HG03342 (cell line): ENCODE measurements at regions not wholly inside any gene's neighbourhood (a gene's known extent, or its start where the extent isn't known, plus 50 kb on each side); places are given as distances from the start of the nearest gene placed in this dataset.

ENCODE experiments used
- ATAC-seq: cut with Tn5 transposase; IDR thresholded peaks from one replicate; pipeline ENCODE4 v1.9.1; 2021; ENCODE audit warnings: mild to moderate bottlenecking, moderate library complexity; ENCODE audit not compliant: unreplicated experiment

DNA sequence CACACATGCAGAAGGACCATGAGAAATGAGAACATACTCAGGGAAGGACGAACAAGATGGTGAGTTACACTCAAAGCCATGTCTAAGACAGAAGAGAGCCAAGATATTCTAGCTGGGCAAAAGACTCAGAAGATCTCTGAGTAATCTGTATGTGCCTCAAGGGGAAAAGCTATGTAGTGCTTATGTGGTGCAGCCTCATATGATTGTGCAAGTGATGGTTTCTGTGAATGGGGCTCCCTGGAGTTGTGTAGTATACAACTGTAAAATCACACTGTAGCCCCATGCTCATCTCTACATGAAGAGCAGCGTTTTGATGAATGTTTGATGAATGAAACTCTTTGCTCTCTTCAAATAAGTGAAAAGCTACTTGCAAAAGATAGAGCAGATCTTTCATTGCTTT is 57.5 kb downstream of the OSR1 start:
- no peak for ATAC-seq

DNA sequence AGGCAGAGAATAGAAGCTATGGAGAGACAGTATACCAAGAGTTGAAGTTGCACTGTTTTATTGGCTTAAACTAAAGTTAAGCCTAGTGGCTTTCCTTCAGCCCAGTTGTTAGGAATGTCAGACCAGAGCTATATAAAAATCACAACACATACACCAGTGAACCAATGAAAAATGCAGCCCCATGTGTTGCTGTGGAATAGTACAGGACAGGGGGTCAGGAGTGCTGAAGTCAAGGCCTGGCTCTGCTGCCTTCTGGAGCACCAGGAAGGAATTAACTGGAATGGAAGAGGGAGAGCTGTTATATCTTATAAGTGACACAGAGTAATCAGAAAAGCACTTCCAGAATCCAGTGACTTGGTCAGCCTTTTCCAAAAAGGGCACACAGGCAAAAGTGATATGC is 58.9 kb downstream of the OSR1 start:
- ATAC-seq = no peak

DNA sequence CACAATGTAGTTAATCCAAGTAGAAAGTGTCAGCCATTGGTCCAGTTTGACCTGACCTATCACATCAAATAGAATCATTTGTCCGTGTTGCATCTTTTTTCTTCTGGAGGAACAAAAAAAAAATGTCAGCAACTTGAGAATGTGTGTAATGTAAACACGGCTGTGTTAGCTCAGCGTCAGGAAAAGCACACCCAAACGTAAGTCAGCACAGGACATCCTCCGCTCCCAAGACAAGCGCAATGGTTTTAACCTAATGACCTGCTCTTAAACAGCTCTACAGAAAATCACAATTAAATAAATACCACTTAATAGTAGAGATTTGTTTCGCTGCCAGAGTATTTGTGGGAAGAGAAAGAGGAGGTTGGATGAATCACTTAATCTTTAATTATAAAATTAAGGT is 59.4 kb downstream of the OSR1 start:
- no peak for ATAC-seq

DNA sequence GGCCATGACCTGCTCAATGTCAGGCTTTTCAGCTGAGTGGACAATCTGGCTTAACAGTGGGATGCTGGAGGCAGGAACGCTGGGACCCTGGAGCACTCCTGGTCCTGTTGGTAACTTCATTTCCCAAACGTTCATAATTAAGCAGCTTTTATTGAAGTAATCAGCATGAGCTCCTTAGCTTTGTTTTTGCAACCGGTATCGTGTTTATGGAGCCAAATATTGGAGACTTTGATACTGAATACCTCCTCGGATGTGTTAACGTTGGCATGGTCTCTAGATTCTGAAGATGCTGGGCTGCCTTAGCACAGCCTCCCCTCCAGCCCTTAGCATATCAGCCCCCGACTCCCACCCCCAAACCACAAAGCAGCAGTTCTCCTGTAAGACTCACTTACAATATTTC is 60.7 kb downstream of the OSR1 start:
- ATAC-seq = no peak

DNA sequence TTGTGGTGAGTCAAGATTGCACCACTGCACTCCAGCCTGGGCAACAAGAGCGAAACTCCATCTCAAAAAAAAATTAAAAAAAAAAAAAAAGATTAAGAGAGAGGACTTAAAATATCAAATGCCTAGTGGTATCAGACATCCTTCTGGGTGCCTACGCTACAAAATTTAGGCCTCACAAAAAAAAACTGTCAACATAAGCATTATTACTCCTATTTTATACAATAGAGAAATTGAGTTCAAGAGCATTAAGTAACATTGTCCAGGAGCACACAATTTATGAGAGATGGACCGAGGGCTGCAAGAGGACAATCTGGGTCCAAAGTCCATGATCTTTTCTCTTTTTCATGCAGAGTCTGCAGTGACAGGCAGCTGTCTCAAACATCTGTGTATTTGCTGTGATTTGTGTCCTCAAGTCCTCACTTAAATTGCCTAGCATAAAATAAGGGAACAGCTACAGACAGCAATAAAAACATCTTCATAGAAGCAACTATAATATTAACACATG is 62.4 kb downstream of the OSR1 start:
- ATAC-seq = no peak

DNA sequence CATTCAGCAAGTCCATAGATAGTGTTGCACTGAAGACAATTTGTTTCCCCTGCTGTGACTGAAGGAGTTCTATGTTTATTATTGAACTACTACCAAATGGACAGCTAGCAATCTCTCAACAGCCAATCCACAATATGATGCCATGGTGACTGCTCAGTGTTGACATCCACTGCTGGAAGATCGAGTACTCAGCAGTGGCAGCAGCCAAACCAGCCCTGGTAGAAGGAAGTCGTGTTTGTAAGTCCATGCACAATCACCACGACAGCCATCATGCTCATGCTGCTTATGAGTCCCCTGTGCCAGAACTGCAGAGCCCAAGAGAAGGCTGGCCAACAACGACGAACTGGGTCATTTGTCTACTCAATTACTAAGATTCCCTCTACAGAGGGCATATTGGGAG is 66.4 kb downstream of the OSR1 start:
- ATAC-seq = no peak

DNA sequence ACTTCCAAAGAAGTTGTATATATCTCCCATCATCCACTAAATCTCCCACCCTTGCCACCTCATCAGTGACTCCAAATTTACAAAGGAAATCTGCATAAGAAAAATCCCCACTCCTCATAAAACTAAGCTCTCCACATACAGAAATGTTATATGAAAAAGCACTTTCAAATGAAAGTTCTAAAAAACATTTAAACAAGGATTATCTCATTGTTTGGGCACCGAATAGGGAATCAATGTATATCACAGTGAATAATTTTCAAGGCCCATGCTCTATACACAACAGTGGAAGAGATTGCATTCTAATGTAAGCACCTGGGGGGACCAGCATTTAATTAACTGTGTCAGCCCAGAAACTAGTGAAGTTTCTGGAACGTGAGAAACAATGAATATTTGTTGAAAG is 70.1 kb downstream of the OSR1 start:
- ATAC-seq = no peak

DNA sequence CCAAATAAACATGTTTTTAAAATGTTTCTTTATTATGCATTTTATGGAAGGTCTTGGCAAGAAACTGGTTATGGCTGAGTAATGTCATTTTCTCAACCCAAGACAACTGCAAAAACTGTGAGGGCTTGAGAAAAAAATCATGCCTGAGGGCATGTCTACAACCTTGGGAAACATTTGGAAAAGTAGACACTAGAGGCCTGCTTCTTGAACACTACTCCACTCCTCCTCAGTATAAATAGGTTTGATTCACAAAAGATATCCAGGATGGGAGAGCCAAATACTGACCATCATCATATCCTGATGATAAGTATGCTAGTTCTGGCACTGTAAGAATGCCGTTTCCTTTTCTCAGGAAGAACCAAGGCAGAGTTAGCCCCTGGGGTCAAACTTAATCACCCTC is 71.1 kb downstream of the OSR1 start:
- ATAC-seq = no peak

DNA sequence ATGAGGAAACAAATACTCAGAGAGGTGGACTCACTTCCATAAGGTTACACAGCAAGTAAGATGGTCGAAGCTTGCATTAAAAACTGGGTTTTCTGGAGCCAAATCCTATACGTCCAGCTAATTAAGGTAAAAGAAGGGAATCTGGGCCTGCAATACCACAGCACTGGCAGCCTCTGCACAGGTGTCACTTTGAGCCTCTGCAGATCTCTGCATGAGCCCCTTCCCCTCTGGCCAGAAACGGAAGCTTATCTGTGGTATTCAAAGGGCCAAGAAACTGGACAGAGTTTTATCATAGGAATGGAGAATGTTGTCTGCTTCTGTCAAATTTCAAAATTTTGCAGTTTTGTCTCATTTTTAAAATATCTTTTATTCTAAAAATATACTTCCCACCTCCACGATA is 76.1 kb downstream of the OSR1 start:
- ATAC-seq = no peak

DNA sequence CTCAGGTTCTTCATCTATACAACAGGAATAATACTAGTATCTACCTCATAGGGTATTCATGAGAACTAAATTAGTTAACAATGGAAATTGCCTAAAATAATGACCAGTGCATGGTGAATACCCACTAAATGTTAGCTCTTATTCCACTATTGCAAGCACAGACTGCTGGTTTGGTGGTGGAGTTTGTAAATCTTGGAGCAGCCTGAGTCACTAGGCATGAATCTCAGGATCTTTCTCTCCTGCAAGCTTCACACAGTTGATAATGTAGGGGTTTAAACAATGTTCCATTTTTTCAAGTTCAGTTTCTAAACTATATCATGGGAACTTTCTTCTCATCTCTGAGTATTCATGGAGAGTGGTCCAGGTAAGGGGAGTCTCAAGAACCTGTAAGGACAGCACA is 84.0 kb downstream of the OSR1 start:
- ATAC-seq = no peak

DNA sequence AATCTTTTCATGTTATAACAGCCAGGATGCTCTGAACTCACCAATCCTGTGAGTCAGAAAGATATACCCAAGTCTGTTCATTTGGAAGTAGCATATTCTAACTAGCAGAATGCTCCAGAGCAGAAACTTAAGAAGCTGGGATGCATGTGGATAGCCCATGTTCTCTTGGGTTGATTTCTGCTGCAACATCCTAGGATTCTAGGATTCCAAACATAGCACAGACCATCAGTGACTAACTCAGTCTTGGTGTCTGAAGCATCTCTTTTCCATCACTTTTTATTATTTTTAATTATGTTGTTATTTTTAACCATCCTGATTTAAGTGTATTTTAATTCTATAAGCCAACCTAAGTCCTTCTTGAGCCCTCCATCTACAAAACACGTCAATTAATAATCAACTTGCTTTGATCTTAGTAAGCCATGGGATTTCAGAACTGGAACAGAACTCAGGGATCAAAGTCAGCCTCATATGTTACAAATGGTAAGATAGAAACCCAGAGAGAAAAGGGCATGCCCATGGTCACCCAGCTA is 85.4 kb downstream of the OSR1 start:
- no peak for ATAC-seq

DNA sequence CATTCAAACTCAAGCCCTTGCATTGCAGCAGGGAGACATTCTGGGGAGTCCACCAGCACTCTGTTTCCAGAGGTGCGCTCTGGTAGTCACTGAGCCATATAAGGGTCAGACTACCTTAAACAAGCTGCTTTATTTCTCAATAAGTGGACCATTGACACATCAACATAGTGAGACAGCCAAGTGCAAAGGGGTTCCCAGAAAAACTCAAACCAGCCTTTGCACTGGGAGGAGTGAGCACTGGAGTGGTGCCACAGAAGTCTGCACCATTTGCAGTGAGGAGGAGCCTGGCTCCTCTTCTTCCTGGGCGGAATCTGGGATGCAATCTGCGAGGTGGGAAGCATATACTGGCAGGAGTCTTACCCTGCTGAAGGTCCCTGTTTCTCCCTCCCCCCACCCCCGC is 86.4 kb downstream of the OSR1 start:
- ATAC-seq = no peak

DNA sequence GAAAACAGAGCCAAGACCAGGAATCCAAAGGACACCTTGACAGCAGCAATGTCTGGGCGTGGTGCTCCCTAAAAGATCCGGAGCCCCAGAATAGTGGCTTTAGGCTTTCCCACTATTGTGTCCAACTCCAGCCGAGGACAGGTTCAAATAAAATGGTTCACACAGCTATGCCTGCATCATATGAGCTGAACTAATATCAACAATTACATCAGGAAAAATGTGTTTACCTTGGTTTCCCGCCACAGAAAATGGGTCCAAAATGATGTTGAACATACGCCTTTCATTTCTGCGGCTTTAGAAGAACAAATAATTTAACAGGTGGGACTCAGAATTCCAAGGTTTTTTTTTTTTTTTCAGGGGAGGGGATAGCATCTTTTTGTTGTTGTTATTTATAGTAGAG is 93.6 kb downstream of the OSR1 start:
- no peak for ATAC-seq

DNA sequence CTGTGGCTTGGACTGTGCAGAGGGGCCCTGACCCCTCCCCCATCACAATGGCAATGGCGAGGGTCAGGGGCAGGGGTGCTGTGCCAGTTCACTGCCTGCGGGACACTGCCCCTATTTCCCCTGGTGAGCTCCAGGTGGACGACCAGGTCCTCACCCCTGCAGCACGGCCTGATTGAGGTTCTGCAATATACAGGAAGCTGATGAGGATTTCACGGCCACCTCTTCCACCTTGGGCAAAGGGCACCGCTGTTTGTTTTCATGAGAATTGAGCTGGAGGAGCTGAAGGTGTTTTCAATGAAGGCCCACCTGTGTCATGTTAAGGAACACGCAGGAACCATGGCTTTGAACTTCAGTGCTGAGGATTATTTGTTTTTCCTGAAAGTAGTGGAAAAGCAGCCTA is 96.3 kb downstream of the OSR1 start:
- ATAC-seq = no peak

DNA sequence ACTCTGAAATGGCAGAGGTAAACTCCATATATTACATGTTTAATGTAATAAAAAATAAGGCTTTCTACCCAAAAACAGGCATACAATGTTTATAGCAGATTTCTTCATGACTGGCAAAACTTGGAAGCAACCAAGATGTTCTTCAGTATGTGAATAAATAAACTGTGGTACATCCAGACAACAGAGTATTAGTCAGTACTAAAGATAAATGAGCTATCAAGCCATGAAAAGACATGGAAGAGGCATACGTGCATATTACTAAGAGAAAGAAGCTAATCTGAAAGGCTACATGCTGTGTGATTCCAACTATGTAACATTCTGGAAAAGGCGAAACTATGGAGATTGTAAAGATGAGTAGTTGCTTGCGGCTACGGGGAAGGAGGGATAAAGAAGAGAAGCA is 97.4 kb downstream of the OSR1 start:
- ATAC-seq = no peak

DNA sequence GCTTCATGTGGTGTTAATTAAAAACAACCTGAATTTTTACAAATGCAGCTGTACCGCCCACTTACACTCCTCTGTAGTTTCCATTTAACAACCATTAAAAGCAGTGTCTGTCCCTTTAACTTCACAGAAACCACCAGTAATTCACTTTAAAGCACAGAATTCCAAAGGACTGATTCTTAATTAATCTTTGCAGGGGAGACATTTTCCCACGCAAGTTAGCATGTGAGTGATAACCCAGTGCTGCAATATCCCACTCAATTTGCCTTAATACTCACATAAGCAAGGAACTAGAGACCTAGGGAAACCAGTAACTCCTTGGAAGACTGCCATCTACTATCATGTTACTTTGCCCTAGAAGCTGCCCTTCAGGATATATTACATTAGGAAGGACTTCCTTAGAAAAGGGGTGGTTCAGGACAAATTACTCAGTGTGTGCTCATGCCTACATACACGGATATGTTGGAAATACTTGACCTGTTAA is 102.3 kb downstream of the OSR1 start:
- no peak for ATAC-seq

DNA sequence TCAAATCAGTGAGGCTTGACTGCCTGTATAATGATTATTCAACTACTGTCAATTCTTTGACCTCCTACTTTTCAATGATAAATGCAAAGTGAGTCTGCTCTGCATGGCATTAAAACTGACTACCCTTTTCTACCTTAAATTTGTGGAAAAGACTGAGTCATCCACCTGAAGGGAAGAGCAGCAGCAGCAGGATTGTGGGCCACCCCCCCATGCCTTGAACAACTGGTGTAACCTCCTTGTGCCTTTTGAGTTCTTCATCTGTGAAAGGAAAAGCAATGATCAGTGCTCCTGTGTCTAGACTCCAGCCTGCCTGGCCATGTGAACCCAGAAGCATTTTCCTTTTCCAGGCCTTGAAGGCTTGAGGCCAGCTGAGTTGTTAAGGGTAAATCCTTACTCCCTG is 102.9 kb downstream of the OSR1 start:
- no peak for ATAC-seq

DNA sequence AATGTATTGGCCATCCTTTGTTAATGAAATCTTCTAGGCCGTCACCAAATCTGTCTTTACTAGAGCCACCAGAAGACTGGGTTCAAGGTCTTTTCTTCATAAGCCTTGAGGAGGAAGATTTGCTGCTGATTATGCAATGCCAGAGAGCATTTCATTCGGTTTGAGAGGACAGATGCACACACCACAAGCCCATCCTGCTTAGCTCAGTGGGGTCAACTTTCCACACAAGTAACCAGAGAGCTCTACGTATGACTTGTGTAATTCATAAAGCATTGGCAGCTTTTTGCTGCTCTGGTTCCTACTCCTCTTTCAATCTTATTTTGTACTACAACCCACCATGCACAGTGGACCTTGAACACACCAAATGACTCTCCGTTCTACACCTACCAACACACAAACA is 106.9 kb downstream of the OSR1 start:
- ATAC-seq = no peak

DNA sequence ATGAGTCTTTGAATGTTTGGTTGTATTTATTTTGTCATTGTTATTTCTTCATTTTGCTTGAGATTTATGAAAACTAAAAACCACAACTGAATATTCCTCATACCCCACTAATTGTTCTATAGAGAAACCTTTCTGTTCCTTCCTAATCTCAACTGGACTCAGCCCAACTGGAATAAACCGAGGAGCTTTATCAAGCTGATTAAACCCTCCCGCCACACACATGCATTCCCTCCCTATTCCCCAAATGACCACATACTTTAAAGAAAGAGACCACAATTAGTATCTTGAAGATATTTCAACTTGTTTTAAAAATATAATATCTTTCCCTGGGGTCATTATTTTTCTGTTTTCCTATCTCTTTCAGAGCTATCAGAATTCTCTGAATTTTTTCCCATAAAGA is 107.5 kb downstream of the OSR1 start:
- no peak for ATAC-seq

DNA sequence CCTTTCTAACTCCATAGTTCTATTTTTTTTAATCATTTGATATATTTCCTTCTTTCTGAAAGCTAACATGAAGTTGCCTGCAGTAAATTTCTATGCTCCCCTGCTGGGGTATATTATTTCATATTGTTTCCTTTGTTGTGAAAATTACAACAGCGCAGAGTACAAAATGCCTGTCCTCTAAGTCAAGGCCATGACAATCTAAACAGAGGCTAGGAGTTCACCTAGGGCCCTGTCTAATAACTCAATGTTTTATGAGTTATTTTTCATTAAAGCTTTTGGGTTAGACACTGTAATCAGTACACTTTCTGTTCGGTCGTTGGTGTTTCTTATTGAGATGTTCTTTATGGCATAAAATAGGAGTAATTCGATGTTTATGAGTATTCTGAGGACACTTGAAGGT is 111.2 kb downstream of the OSR1 start:
- no peak for ATAC-seq

DNA sequence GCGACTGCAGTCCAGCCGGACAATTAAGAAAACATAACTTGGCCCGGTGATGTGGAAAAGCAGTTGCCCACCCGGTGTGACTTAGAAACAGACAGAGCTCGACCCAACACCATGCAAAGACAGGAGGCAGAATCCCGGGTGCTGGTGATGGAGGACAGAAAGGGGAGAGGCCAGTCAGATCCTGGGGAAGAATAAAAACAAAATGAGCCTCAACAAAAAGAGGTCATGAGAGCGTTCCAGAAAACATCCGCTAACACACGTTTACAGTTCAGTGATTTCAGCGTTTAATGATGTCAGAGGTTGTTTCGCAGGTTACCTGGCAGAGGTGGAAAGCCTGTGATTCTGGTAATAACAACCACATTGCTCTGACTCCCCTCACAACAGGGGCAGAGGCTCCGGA is 111.9 kb downstream of the OSR1 start:
- no peak for ATAC-seq

DNA sequence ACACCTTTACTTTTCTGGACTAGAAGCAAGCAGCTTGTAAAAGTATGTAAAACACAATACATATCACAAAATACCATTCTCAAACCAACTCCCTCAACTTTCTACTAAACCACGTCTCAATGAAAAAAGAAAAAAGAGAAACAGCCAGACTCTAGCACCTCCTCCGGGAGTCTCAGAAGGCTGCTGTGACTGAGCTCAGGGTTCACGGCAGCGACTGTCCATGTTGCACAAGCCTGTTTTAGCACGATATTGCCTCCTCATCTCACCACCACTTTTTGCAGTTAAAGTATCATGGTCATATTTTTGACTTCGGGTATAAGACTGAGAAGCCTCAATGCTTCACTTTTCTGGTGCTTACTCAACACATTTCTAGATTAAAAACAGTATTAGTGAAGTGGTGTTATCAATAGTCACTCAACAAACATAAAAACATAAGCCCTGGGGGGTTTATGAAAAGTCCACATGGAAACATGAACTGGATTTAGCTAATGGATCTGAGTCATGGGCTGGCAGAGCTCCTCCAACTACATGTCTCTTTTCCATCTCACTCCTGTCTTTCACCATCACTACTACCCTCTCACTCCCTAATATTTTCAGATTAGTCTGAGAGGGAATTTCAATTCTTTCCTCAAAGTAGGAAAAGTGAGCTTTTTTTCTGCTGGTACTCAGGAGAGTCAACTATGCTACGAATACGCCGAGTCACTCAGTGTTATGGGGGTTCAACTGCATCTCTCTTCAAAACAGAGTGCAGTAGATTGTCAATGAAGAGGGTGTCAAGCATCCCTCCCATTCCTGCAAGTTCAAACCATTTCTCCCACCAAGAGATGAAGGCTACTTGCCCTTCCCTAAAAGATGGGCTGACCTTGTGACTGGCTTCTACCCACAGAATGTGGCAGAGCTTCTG is 113.7 kb downstream of the OSR1 start:
- ATAC-seq = no peak
